Naive B cell (primary cell): ENCODE measurements at regions not wholly inside any gene's neighbourhood (a gene's known extent, or its start where the extent isn't known, plus 50 kb on each side); places are given as distances from the start of the nearest gene placed in this dataset.
A peak's percentile ranks its signal among the peaks of the same experiment; 100 is the strongest.
"Not testable (repeated sequence)": the region's sequence is repeated elsewhere in the genome, so short reads cannot be mapped to it uniquely, and the experiment has no call there.

ENCODE experiments used
- ATAC-seq, 2 donors: fragments of 150-1000 bp; cut with Tn5 transposase; 2 replicates each; pipeline ENCODE4 v1.10.0; 2021; ENCODE audit warnings: low read depth in 2 of 2, mild to moderate bottlenecking in 2 of 2, moderate library complexity in 2 of 2
- DNase-seq: peaks from one replicate; pipeline ENCODE4 v3.0.0; 2022
- H3K27ac Mint-ChIP-seq, 6 donors: one replicate each; pipeline ENCODE4 v1.8.0; 2020 to 2022; ENCODE audit warnings: mild to moderate bottlenecking in 6 of 6, mixed read lengths in 6 of 6, moderate library complexity in 5 of 6, inconsistent platforms in 2 of 6
- H3K27me3 Mint-ChIP-seq, 3 donors: one replicate each; pipeline ENCODE4 v1.8.0; 2021 to 2022; ENCODE audit warnings: mixed read lengths in 3 of 3, mild to moderate bottlenecking in 1 of 3
- H3K36me3 Mint-ChIP-seq, 2 donors: one replicate each; pipeline ENCODE4 v1.8.0; 2020 to 2022; ENCODE audit warnings: mixed read lengths in 2 of 2, inconsistent platforms in 1 of 2, mild to moderate bottlenecking in 1 of 2
- H3K4me1 Mint-ChIP-seq, 3 donors: one replicate each; pipeline ENCODE4 v1.8.0; 2020 to 2022; ENCODE audit warnings: mixed read lengths in 3 of 3, inconsistent platforms in 1 of 3, mild to moderate bottlenecking in 1 of 3, moderate library complexity in 1 of 3
- H3K4me3 Mint-ChIP-seq, 8 donors: one replicate each; pipeline ENCODE4 v1.8.0; 2020 to 2022; ENCODE audit warnings: mild to moderate bottlenecking in 8 of 8, mixed read lengths in 8 of 8, moderate library complexity in 8 of 8, inconsistent platforms in 2 of 8
- H3K9me3 Mint-ChIP-seq, 7 donors: one replicate each; pipeline ENCODE4 v1.8.0; 2020 to 2022; ENCODE audit warnings: mixed read lengths in 7 of 7, mild to moderate bottlenecking in 5 of 7, inconsistent platforms in 2 of 7, moderate library complexity in 1 of 7

DNA sequence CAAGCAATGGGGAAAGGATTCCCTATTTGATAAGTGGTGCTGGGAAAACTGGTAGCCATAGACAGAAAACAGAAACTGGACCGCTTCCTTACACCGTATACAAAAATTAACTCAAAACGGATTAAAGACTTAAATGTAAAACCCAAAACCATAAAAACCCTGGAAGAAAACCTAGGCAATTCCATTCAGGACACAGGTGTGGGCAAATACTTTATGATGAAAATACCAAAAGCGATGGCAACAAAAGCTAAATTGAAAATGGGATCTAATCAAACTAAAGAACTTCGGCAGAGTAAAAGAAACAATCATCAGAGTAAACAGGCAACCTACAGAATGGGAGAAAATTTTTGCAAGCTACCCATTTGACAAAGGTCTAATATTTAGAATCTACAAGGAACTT is 91.1 kb downstream of the VPREB1 start:
- H3K36me3 Mint-ChIP-seq, H3K27ac Mint-ChIP-seq, DNase-seq, ATAC-seq, H3K4me3 Mint-ChIP-seq, H3K4me1 Mint-ChIP-seq: not testable (repeated sequence)
- H3K9me3 Mint-ChIP-seq: peaks cover 0 to 13% (median 4%) of the 10 kb centered on the region in 7 donors
- H3K27me3 Mint-ChIP-seq: peaks cover 0 to 40% (median 14%) of the 10 kb centered on the region in 3 donors

DNA sequence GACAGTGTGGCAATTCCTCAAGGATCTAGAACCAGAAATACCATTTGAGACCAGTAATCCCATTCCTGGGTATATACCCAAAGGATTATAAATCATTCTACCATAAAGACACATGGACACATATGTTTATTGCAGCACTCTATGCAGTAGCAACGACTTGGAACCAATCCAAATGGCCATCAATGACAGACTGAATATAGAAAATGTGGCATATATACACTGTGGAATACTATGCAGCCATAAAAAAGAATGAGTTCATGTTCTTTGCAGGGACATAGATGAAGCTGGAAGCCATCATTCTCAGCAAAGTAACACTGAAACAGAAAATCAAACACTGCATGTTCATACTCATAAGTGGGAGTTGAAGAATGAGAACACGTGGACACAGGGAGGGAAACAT is 91.7 kb downstream of the VPREB1 start:
- Mint-ChIP-seq H3K9me3 (peaks cover 0 to 13% (median 4%) of the 10 kb centered on the region in 7 donors), H3K27me3 (peaks cover 0 to 40% (median 14%) of the 10 kb centered on the region in 3 donors)
- H3K4me3 Mint-ChIP-seq, DNase-seq, ATAC-seq, H3K27ac Mint-ChIP-seq, H3K4me1 Mint-ChIP-seq, H3K36me3 Mint-ChIP-seq: not testable (repeated sequence)

DNA sequence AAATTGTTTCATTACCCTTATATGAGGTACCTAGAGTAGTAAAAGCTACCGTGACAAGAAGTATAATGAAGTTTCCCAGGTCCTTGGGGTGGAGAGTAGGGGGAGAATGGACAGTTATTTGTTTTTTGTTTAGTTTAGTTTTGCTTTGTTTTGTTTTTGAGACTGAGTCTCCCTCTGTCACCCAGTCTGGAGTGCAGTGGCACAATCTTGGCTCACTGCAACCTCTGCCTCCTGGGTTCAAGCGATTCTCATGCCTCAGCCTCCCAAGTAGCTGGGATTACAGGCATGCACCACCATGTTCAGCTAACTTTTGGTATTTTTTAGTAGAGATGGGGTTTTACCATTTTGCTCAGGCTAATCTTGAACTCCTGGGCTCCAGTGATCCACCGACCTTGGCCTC is 94.2 kb downstream of the VPREB1 start:
- peak overlapping the region in 1 of 6 donors; percentile 20 for H3K27ac Mint-ChIP-seq
- H3K4me1 Mint-ChIP-seq: peaks cover 10 to 19% (median 12%) of the 10 kb centered on the region in 3 donors
- H3K27me3 Mint-ChIP-seq: peaks cover 0 to 35% (median 14%) of the 10 kb centered on the region in 3 donors
- ATAC-seq, DNase-seq, H3K4me3 Mint-ChIP-seq, H3K36me3 Mint-ChIP-seq: not testable (repeated sequence)
- H3K9me3 Mint-ChIP-seq: peaks cover 0 to 11% (median 2%) of the 10 kb centered on the region in 7 donors

DNA sequence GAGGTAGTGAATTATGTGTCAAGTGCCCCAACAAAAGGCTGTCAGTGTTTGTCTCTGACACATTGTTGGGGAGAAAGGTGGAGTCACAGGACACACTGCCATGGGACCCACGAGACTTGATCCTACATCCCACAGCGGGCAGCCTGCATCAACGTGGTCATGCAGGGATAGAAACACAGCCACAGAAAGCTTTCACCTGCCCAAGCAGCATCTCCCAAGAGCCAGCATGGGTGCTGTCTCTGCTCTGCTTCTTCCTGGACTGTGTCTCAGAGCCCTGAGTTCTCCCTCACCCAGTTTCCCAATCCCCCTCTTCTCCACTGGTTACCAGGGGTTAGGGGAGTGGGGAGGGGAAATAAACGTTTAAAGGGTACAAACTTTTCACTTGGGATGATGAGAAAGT is 97.2 kb downstream of the VPREB1 start:
- H3K36me3 Mint-ChIP-seq: no peaks in the 10 kb centered on the region
- DNase-seq (no peak), ATAC-seq (no peak)
- H3K27me3 Mint-ChIP-seq: peaks cover 0 to 15% (median 8%) of the 10 kb centered on the region in 3 donors
- peaks cover 20 to 24% (median 23%) of the 10 kb centered on the region in 3 donors for H3K4me1 Mint-ChIP-seq
- H3K9me3 Mint-ChIP-seq: peaks cover 0 to 4% (median 0%) of the 10 kb centered on the region in 7 donors
- H3K4me3 Mint-ChIP-seq: peak overlapping the region in 1 of 8 donors; percentile 25
- no peak overlapping the region for H3K27ac Mint-ChIP-seq

DNA sequence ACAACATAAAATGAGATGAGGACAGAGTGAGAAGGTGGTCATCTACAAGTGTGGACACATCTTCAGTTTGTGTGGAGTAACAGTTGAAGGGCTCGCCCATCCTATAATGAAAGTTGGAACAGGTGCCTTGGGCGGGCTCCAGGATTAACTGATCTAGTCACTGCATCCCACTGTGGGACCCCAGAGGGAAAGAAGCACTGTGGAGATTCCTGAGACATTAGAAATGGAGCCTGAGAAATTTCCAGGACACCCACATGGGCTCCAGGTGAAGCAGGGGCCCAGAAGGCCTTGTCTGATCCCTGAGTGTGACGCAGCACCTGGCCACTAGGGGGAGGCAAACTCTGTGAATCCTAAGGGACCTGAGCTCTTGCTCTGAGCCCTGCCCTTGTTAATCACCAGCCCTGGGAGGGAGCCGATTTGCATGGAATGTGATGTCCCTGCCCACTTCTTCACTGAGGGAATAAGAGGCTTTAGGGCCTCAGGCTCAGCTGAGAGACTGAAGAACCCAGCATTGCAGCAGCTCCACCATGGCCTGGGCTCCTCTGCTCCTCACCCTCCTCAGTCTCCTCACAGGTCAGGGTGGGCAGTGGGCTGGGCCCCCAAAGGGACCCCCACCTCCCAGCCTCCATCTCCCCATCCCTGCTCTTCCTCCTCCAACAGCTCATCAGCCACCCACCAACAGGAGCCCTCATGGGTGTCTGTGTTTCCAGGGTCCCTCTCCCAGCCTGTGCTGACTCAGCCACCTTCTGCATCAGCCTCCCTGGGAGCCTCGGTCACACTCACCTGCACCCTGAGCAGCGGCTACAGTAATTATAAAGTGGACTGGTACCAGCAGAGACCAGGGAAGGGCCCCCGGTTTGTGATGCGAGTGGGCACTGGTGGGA is 98.4 kb downstream of the VPREB1 start:
- Mint-ChIP-seq H3K9me3 (no peaks in the 10 kb centered on the region), H3K27ac (peak overlapping the region; percentile 53 to 95 (median 78))

DNA sequence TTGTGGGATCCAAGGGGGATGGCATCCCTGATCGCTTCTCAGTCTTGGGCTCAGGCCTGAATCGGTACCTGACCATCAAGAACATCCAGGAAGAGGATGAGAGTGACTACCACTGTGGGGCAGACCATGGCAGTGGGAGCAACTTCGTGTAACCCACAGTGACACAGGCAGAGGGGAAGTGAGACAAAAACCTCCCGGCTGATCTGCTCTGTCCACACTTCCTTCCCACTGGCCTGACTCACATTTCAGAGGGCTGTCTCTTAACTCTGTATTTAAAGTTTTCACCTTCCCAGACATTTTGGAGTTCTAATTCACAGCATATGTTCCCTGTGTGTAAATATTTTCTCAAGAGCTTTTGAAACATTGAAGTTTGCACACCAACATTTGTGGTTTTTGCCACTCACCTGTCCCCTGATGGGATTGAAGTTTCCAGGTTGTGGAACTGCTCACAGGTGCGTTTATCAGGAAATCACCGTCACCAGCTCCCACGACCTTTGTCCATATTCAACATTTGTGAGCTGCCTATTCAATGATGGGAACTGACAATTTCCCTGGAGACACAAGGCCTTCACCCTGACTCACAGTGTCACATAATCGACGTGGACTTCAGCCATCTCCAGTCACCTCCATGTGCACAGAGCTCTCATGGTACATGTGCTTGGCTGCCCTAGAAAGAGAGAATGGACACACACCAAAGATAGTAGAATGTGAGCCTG is 99.2 kb downstream of the VPREB1 start:
- Mint-ChIP-seq H3K4me3 (peak overlapping the region in 7 of 8 donors; percentile 51 to 87 (median 75)), H3K27ac (peak overlapping the region in 5 of 6 donors; percentile 44 to 93 (median 66)), H3K27me3 (peaks cover 0 to 5% (median 0%) of the 10 kb centered on the region in 3 donors), H3K4me1 (peaks cover 20 to 32% (median 25%) of the 10 kb centered on the region in 3 donors), H3K36me3 (no peaks in the 10 kb centered on the region), H3K9me3 (no peaks in the 10 kb centered on the region)
- peak; percentile 92 to 96 for ATAC-seq
- DNase-seq: peak; percentile 63

More for the DNA sequence above, 98.4 kb downstream of the VPREB1 start:
- peak overlapping the region in 7 of 8 donors; percentile 51 to 87 (median 75) for H3K4me3 Mint-ChIP-seq
- no peaks in the 10 kb centered on the region for H3K36me3 Mint-ChIP-seq
- H3K27me3 Mint-ChIP-seq: peaks cover 0 to 10% (median 0%) of the 10 kb centered on the region in 3 donors
- peak; percentile 63 to 66 for ATAC-seq
- H3K4me1 Mint-ChIP-seq: peaks cover 20 to 25% (median 25%) of the 10 kb centered on the region in 3 donors
- peak; percentile 56 for DNase-seq

DNA sequence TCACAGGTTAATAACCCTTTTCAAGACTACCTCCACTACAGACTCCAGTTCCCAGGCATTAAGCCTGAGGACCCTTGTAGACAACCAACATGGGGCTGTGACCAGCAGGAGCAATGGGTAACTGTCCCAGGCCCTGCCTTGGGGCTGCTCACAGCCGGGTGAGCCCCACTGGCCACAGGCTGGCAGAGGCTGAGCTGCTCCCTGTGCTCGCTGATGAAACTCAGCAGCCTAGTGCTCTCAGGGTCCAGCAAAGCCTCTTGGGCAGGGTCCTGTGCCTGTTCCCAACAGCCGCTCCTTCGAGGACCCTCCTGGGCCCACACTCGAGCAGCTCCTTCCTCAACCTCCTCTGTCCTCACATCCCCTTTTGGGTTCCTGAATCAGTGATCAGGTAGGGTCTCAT is 99.8 kb downstream of the VPREB1 start:
- Mint-ChIP-seq H3K27me3 (no peaks in the 10 kb centered on the region), H3K4me3 (peak overlapping the region in 2 of 8 donors; percentile 25 to 69), H3K4me1 (peaks cover 20 to 32% (median 25%) of the 10 kb centered on the region in 3 donors), H3K27ac (no peak overlapping the region), H3K36me3 (no peaks in the 10 kb centered on the region), H3K9me3 (no peaks in the 10 kb centered on the region)
- DNase-seq (no peak), ATAC-seq (no peak)

DNA sequence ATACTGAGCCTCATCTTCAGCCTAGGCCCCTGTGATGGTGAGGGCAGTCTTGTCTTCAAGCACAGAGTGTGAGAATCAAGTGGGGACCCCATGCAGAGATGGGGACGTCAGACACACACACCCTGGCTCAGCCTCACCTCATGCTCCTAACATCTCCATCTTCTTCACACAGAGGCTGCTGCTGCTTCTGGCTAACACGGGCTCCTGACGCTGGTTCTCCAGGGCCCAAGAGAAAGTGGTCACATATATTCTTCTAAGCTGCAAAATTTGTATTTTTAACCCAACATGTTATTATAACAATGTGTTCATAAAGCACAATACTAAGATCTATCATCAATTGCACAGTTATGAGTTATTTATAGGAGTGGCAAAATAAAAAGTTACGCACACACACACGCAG is 101.2 kb downstream of the VPREB1 start:
- no peak for DNase-seq
- no peak for ATAC-seq
- Mint-ChIP-seq H3K27me3 (no peaks in the 10 kb centered on the region), H3K4me3 (no peak overlapping the region), H3K4me1 (peaks cover 20 to 32% (median 25%) of the 10 kb centered on the region in 3 donors), H3K36me3 (no peaks in the 10 kb centered on the region), H3K9me3 (no peaks in the 10 kb centered on the region), H3K27ac (no peak overlapping the region)

DNA sequence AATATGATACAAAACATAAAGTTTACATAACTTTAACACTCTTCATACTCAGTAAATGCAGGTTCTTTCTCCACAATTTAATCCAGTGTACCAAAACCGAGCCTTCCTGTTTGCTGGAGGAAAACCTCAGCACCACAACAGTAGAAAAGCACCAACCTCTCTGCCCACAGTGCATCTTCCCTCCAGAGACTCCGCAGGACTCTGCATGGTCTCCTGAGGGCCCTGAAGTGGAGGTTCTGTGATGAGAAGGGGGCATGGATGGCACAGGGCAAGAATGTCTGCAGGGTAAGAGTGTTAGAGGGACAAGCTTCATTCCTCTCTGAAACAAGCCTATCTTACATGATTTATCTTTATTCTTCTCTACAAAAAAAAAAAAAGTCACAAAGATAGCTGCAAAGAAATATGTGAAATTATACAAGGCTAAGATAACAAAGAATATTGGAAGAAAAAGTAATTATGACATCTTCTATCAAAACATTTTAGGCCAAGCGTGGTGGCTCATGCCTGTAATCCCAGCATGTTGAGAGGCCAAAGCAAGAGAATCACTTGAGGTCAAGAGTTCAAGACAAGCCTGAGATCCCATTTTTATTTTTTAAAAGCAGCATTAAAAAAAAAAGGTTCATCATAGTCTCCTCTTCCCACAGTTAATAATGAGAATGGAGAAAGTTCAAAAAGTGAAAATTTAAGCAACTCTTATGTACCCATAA is 102.0 kb downstream of the VPREB1 start:
- Mint-ChIP-seq H3K4me1 (peaks cover 20 to 32% (median 25%) of the 10 kb centered on the region in 3 donors), H3K36me3 (no peaks in the 10 kb centered on the region), H3K9me3 (no peaks in the 10 kb centered on the region), H3K4me3 (no peak overlapping the region), H3K27ac (peak overlapping the region in 2 of 6 donors; percentile 12 to 32), H3K27me3 (no peaks in the 10 kb centered on the region)
- DNase-seq (no peak), ATAC-seq (no peak)

DNA sequence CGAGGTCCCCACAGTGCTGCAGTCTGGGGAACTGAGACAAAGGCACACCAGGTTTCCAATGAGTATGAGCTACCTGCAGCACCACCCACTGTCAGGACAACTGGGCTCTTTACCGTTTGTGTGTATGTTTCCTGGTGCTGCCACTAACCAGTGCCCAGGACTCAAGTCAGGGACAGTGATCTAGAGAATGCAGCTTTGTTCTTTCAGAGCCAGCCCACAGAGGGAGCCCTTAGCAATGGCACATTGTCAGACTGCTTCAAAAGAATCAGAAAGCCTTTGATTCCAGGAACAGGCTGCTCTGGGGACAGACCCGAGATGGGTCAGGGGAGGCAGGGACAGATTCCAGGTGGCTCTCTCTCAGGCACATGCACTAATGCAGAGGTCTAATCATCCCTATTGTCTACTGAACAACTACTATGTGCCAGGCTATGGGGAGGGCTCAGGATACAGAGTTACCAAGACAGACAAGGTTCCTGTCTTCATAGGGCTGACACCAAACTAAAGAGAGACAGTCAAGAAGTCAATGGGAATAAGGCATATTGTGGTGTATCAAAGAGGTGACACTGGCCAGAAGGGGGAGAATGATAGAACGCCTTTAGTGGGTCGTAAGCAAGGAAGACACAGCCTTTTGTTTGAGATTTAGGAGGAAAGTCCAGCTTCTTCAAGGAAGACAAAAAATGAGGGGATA is 103.7 kb downstream of the VPREB1 start:
- no peaks in the 10 kb centered on the region for H3K9me3 Mint-ChIP-seq
- DNase-seq: no peak
- H3K4me3 Mint-ChIP-seq: no peak overlapping the region
- no peaks in the 10 kb centered on the region for H3K27me3 Mint-ChIP-seq
- H3K4me1 Mint-ChIP-seq: peaks cover 27 to 35% (median 34%) of the 10 kb centered on the region in 3 donors
- H3K36me3 Mint-ChIP-seq: no peaks in the 10 kb centered on the region
- ATAC-seq: no peak
- peak overlapping the region in 2 of 6 donors; percentile 11 to 36 for H3K27ac Mint-ChIP-seq

DNA sequence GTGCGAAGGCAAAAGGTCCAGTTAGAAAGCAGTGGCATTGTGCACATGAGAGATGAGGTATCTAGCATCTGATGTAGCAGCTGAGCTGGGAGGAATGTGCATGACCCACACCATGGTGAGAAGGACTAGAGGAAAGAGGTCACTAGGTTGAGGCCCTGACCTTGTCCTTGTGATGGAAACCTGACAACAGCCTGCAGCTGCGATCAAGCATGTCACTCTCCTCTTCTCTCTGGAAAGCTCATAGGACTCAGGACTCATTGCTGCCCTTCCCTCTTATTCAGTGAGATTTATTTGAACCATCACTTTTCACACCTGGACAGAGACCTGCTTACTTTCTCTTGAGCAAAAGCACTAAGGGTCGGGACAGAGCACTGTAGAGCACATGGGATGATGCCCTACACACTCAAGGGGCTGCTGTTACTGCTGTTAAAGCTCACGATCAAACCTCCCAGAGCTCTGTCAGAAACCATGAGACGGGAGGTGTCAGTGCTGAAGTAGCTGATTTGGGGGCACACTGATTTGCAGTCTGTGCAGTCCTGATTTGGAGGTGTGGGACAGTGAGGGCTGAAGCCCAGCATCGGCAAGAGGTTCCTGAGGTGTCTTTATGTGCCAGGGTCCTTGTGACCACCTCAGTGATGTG is 104.3 kb downstream of the VPREB1 start:
- Mint-ChIP-seq H3K4me3 (peak overlapping the region in 1 of 8 donors; percentile 47), H3K27ac (peak overlapping the region in 3 of 6 donors; percentile 11 to 61 (median 54)), H3K36me3 (no peaks in the 10 kb centered on the region), H3K4me1 (peaks cover 27 to 34% (median 30%) of the 10 kb centered on the region in 3 donors), H3K27me3 (no peaks in the 10 kb centered on the region), H3K9me3 (no peaks in the 10 kb centered on the region)
- ATAC-seq (no peak), DNase-seq (no peak)

DNA sequence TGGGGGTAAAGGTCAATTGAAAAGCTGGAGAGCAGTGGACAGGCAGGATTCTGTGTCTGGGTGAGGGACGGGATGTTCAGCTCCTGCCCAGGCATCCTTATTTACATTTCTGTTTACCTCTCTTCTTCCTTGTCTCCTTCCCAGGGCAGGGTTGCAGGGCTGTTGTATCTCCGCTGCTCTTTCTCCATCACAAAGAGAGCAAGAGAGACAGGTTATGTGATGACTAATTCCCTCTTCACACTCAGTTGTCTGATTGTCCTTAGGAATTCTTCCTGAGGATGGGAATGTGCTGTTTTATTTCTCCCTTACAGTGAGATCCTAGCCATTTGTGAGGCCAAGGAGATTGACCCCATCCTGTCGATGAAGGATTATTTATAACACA is 104.9 kb downstream of the VPREB1 start:
- Mint-ChIP-seq H3K36me3 (no peaks in the 10 kb centered on the region), H3K4me3 (peak overlapping the region in 2 of 8 donors; percentile 2 to 47), H3K4me1 (peaks cover 23 to 31% (median 27%) of the 10 kb centered on the region in 3 donors), H3K27me3 (no peaks in the 10 kb centered on the region), H3K9me3 (no peaks in the 10 kb centered on the region), H3K27ac (peak overlapping the region in 1 of 6 donors; percentile 61)
- ATAC-seq (no peak), DNase-seq (no peak)
